Loucy (cell line): ENCODE measurements at regions not wholly inside any gene's neighbourhood (a gene's known extent, or its start where the extent isn't known, plus 50 kb on each side); places are given as distances from the start of the nearest gene placed in this dataset.

Source experiments
- EZH2phosphoT487 ChIP-seq: fragments of 200-600 bp; IDR thresholded peaks from 2 replicates; pipeline ENCODE4 v1.6.1; 2018; ENCODE audit warnings: antibody characterized with exemption, mild to moderate bottlenecking, moderate library complexity, borderline replicate concordance
- TF ChIP-seq, protein P1 (sequence below): fragments of 200-600 bp; sonication (generic); conservative IDR thresholded peaks from 2 replicates; pipeline ENCODE4 v1.5.1; 2014; ENCODE audit warnings: mild to moderate bottlenecking, antibody characterized with exemption, low read length

DNA sequence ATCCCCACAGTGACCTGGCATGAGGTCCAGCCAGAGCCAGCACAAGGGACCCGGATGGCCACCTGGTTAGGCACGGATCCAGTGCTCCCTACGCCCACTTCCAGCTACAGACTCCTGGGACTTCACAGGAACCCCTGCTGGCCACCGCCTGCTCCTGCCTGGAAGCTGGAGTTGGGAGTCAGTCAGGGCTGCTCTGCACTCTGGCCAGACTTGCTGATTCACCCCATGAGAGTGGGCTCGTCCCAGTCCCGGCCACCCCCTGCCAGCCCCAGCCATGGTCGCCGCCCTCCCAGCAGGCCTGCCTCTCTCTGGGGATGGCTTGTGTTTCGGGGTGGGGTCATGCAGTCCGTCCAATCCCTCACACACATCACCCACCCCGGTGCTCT lies 125.8 kb downstream of the DLL1 start:
- TF ChIP-seq, protein P1, sequence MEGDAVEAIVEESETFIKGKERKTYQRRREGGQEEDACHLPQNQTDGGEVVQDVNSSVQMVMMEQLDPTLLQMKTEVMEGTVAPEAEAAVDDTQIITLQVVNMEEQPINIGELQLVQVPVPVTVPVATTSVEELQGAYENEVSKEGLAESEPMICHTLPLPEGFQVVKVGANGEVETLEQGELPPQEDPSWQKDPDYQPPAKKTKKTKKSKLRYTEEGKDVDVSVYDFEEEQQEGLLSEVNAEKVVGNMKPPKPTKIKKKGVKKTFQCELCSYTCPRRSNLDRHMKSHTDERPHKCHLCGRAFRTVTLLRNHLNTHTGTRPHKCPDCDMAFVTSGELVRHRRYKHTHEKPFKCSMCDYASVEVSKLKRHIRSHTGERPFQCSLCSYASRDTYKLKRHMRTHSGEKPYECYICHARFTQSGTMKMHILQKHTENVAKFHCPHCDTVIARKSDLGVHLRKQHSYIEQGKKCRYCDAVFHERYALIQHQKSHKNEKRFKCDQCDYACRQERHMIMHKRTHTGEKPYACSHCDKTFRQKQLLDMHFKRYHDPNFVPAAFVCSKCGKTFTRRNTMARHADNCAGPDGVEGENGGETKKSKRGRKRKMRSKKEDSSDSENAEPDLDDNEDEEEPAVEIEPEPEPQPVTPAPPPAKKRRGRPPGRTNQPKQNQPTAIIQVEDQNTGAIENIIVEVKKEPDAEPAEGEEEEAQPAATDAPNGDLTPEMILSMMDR: no peak
- TF ChIP-seq EZH2phosphoT487: no peak
